HG03469 (cell line): ENCODE measurements at regions not wholly inside any gene's neighbourhood (a gene's known extent, or its start where the extent isn't known, plus 50 kb on each side); places are given as distances from the start of the nearest gene placed in this dataset.

Experiments
- ATAC-seq: cut with Tn5 transposase; IDR thresholded peaks from one replicate; pipeline ENCODE4 v1.9.1; 2021; ENCODE audit warnings: mild to moderate bottlenecking, moderate library complexity, moderate number of reproducible peaks; ENCODE audit not compliant: unreplicated experiment

GRCh38 chr6:19438566-19439353 is 398.4 kb upstream of the ID4 start:
- no peak for ATAC-seq

- ATAC-seq, result no peak
These were observed 396.6 kb upstream of the ID4 start for GRCh38 chr6:19440531-19440930.

- no peak for ATAC-seq
These were observed 393.8 kb upstream of the ID4 start for GRCh38 chr6:19443411-19443810.

GRCh38 chr6:19444041-19444440 is 393.1 kb upstream of the ID4 start:
- ATAC-seq, result no peak

GRCh38 chr6:19444481-19444880 is 392.7 kb upstream of the ID4 start:
- no peak for ATAC-seq

- no peak for ATAC-seq
These were observed 390.6 kb upstream of the ID4 start for GRCh38 chr6:19446570-19446969.

- no peak for ATAC-seq
These were observed 386.5 kb upstream of the ID4 start for GRCh38 chr6:19450651-19451050.

- ATAC-seq, result no peak
These were observed 384.7 kb upstream of the ID4 start for GRCh38 chr6:19452495-19452894.

- no peak for ATAC-seq
These were observed 383.0 kb upstream of the ID4 start for GRCh38 chr6:19454001-19454720.

GRCh38 chr6:19454721-19455392 is 382.3 kb upstream of the ID4 start:
- ATAC-seq, result no peak

- ATAC-seq, result no peak
These were observed 373.9 kb upstream of the ID4 start for GRCh38 chr6:19463250-19463649.

- ATAC-seq, result no peak
These were observed 373.2 kb upstream of the ID4 start for GRCh38 chr6:19463925-19464324.

GRCh38 chr6:19465256-19465655 is 371.9 kb upstream of the ID4 start:
- no peak for ATAC-seq

- no peak for ATAC-seq
These were observed 371.4 kb upstream of the ID4 start for GRCh38 chr6:19465760-19466159.

- ATAC-seq, result no peak
These were observed 366.8 kb upstream of the ID4 start for GRCh38 chr6:19470333-19470732.

GRCh38 chr6:19472153-19472552 is 365.0 kb upstream of the ID4 start:
- ATAC-seq, result no peak

GRCh38 chr6:19472850-19473249 is 364.3 kb upstream of the ID4 start:
- no peak for ATAC-seq

GRCh38 chr6:19477563-19477962 is 359.6 kb upstream of the ID4 start:
- no peak for ATAC-seq

GRCh38 chr6:19478273-19478672 is 358.9 kb upstream of the ID4 start:
- no peak for ATAC-seq

GRCh38 chr6:19478992-19479391 is 358.2 kb upstream of the ID4 start:
- no peak for ATAC-seq

GRCh38 chr6:19479551-19479950 is 357.6 kb upstream of the ID4 start:
- ATAC-seq, result no peak
